ENCODE measurements at regions not wholly inside any gene's neighbourhood (a gene's known extent, or its start where the extent isn't known, plus 50 kb on each side); places are given as distances from the start of the nearest gene placed in this dataset.
"Not testable (repeated sequence)": the region's sequence is repeated elsewhere in the genome, so short reads cannot be mapped to it uniquely, and the experiment has no call there.

DNA sequence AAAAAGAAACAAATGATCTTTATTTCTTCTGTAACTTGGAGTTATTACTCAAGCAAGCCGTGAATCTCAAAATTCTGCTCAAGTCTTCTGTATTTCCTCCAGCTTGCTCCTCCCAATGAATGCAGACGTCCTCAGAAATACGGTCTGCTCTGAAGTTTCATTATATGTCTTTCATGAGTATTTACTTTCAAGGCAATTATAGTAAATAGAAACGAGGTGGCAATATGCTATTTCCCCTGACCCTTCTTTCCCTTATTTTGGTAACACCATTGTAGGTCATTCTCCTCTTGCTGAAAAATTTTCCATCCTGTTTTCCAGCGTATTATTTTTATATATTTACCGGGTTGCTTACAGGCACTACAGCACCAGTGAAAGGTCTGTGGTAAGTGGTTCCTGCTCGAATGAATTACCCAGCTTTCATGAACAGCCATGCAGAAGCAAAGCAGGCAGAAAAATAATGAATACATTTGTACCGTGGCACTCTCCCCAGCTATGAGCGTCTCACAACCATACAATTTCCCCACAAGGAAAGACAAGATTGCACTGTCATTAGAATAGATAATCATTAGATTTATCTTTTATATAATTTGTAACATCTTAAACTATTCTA lies 350.9 kb upstream of the PKN2 start:
- no peak overlapping the region for H3K4me3 ChIP-seq (ENCODE audit: low read depth, low read length)
- no peak for DNase-seq (ENCODE audit: low read depth)
- TF ChIP-seq CTCF (IDR thresholded peaks at IDR 0.05; ENCODE audit: insufficient read depth, low read depth, low read length, missing control alignments), result no peak

DNA sequence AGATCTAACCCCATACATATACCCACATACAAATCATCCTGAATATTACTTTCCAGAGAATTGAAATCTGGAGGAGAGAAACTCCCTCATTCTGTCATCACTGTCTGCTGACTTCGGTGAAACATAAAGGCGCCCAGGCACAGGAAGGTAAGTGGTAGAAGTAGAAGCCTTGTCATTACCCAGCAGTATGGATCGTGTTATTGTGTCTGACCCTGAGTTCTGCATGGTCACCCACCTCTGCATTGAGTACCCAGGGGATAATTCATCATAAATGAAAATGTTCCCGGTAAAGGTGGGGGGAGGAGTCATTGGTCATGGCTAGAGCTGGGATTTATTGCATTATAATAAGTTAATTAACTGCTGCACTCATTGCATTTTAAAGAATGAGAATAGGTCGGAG lies 342.6 kb upstream of the PKN2 start:
- no peak for DNase-seq (ENCODE audit: low read depth)
- no peak overlapping the region for H3K4me3 ChIP-seq (ENCODE audit: low read depth, low read length)
- TF ChIP-seq CTCF (IDR thresholded peaks at IDR 0.05; ENCODE audit: insufficient read depth, low read depth, low read length, missing control alignments), result no peak

DNA sequence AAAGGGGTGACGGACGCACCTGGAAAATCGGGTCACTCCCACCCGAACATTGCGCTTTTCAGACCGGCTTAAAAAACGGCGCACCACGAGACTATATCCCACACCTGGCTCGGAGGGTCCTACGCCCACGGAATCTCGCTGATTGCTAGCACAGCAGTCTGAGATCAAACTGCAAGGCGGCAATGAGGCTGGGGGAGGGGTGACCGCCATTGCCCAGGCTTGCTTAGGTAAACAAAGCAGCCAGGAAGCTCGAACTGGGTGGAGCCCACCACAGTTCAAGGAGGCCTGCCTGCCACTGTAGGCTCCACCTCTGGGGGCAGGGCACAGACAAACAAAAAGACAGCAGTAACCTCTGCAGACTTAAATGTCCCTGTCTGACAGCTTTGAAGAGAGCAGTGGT lies 342.0 kb upstream of the PKN2 start:
- H3K4me3 ChIP-seq (ENCODE audit: low read depth, low read length); DNase-seq (ENCODE audit: low read depth): not testable (repeated sequence)

DNA sequence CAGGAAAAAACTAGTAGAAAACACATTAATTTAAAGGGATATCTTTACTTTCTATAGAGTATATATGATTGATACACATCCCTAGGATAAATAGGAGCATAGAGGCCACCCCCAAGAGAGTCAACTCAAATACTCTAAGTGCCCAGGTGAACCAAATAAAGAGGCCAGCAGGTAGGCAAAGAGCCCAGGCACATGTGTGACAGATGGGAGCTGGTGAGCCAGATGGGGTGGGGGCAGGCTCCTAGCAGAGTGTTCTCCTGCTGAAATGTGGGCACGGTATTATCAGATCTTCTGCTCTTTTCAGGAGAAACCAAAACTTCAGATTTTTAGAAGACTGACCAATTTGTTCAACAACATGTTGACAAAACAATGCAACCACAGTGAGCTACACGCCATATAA lies 333.4 kb upstream of the PKN2 start:
- no peak overlapping the region for H3K4me3 ChIP-seq (ENCODE audit: low read depth, low read length)
- no peak for DNase-seq (ENCODE audit: low read depth)
- no peak for TF ChIP-seq CTCF (IDR thresholded peaks at IDR 0.05; ENCODE audit: insufficient read depth, low read depth, low read length, missing control alignments)

DNA sequence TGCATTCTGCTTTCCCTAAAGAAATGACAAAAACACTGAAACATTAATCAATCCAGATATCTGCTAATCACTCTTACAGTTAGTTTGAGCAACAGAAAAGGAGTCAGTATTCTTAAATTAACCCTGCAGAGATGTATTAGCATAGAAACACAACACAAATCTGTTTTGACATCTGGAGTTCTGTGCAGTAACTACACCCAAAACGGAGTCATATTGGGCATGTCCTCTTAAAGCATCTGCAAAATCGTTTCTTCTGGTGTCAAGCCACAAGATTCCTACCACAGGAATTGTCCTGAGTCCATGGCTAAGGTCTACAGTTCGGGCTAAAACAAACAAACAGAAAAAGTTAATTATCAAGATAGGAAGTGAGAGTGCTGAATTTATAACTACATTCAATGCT lies 332.1 kb upstream of the PKN2 start:
- no peak for TF ChIP-seq CTCF (IDR thresholded peaks at IDR 0.05; ENCODE audit: insufficient read depth, low read depth, low read length, missing control alignments)

GRCh38 chr1:88354256-88354655 lies 329.8 kb upstream of the PKN2 start:
- no peak for DNase-seq (ENCODE audit: low read depth)
- TF ChIP-seq CTCF (IDR thresholded peaks at IDR 0.05; ENCODE audit: insufficient read depth, low read depth, low read length, missing control alignments), result no peak

More for the DNA sequence above, 332.1 kb upstream of the PKN2 start:
- no peak overlapping the region for H3K4me3 ChIP-seq (ENCODE audit: low read depth, low read length)
- DNase-seq (ENCODE audit: low read depth), result no peak

GRCh38 chr1:88357729-88358128 lies 326.3 kb upstream of the PKN2 start:
- no peak overlapping the region for H3K4me3 ChIP-seq (ENCODE audit: low read depth, low read length)
- DNase-seq (ENCODE audit: low read depth), result no peak
- TF ChIP-seq CTCF (IDR thresholded peaks at IDR 0.05; ENCODE audit: insufficient read depth, low read depth, low read length, missing control alignments), result no peak

More at GRCh38 chr1:88354256-88354655, 329.8 kb upstream of the PKN2 start:
- H3K4me3 ChIP-seq (ENCODE audit: low read depth, low read length), result no peak overlapping the region
